Body of pancreas (tissue), 4 donors: ENCODE measurements at regions not wholly inside any gene's neighbourhood (a gene's known extent, or its start where the extent isn't known, plus 50 kb on each side); places are given as distances from the start of the nearest gene placed in this dataset.

Source experiments
- POLR2A ChIP-seq, 3 donors: fragments of 450-650 bp; IDR thresholded peaks; one replicate each; pipeline ENCODE4 v1.6.1; 2016; ENCODE audit warnings: antibody characterized with exemption in 3 of 3, mild to moderate bottlenecking in 2 of 3
- TF ChIP-seq, protein P1 (sequence below), 7 experiments: fragments of 450-650 bp in 4 of 7; fragments of 200-600 bp in 3 of 7; sonication (generic) in 3 of 7; IDR thresholded peaks; one replicate each; pipeline ENCODE4 v1.5.1; 2016 to 2019; ENCODE audit warnings: antibody characterized with exemption in 7 of 7

DNA sequence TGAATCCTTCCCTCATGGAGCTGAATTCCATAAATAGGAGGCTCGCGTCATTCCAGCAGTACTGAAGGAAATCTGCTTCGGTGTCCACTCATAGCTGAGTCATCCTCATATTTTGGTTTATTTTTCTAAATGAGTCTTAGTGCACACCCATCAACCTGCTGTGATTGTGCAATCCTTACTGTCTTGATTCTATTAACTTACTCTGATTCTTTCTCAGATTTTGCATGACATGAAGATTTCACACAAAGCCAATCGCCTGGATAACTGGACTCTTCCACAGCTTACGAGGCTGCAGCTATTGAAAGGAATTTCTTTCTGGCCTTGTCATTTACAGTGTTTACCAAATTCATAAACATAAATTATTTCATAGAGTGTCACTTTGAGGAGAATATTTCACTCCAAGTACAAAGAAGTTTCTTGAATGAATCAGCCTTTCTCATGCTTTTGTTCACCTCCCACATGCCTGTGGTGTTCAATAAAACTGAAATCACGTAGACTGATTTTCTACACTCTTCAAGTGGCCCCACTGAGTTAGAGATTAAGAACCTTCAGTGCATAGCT is 207.6 kb upstream of the SLITRK2 start:
- no peak for TF ChIP-seq POLR2A (IDR thresholded peaks at IDR 0.05)
- TF ChIP-seq, protein P1, sequence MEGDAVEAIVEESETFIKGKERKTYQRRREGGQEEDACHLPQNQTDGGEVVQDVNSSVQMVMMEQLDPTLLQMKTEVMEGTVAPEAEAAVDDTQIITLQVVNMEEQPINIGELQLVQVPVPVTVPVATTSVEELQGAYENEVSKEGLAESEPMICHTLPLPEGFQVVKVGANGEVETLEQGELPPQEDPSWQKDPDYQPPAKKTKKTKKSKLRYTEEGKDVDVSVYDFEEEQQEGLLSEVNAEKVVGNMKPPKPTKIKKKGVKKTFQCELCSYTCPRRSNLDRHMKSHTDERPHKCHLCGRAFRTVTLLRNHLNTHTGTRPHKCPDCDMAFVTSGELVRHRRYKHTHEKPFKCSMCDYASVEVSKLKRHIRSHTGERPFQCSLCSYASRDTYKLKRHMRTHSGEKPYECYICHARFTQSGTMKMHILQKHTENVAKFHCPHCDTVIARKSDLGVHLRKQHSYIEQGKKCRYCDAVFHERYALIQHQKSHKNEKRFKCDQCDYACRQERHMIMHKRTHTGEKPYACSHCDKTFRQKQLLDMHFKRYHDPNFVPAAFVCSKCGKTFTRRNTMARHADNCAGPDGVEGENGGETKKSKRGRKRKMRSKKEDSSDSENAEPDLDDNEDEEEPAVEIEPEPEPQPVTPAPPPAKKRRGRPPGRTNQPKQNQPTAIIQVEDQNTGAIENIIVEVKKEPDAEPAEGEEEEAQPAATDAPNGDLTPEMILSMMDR (IDR thresholded peaks at IDR 0.05): no peak
